IPS-18a (cell line): ENCODE measurements at regions not wholly inside any gene's neighbourhood (a gene's known extent, or its start where the extent isn't known, plus 50 kb on each side); places are given as distances from the start of the nearest gene placed in this dataset.

ENCODE experiments used
- H3K27ac ChIP-seq: one replicate; pipeline ENCODE4 v1.5.1; 2013; ENCODE audit warnings: low read length
- H3K27me3 ChIP-seq: one replicate; pipeline ENCODE4 v1.6.1; 2013; ENCODE audit warnings: mild to moderate bottlenecking, low read length; ENCODE audit not compliant: control insufficient read depth, insufficient read depth
- H3K36me3 ChIP-seq: one replicate; pipeline ENCODE4 v1.6.1; 2013; ENCODE audit warnings: low read depth, low read length; ENCODE audit not compliant: control insufficient read depth
- H3K4me1 ChIP-seq: one replicate; pipeline ENCODE4 v1.6.1; 2013; ENCODE audit warnings: low read depth, low read length; ENCODE audit not compliant: control insufficient read depth
- H3K4me3 ChIP-seq: one replicate; pipeline ENCODE4 v1.5.1; 2013; ENCODE audit warnings: low read length
- H3K9ac ChIP-seq: one replicate; pipeline ENCODE4 v1.6.1; 2013; ENCODE audit warnings: mild to moderate bottlenecking, low read length, moderate library complexity
- H3K9me3 ChIP-seq: one replicate; pipeline ENCODE4 v1.6.1; 2013; ENCODE audit warnings: low read depth, low read length; ENCODE audit not compliant: control insufficient read depth

DNA sequence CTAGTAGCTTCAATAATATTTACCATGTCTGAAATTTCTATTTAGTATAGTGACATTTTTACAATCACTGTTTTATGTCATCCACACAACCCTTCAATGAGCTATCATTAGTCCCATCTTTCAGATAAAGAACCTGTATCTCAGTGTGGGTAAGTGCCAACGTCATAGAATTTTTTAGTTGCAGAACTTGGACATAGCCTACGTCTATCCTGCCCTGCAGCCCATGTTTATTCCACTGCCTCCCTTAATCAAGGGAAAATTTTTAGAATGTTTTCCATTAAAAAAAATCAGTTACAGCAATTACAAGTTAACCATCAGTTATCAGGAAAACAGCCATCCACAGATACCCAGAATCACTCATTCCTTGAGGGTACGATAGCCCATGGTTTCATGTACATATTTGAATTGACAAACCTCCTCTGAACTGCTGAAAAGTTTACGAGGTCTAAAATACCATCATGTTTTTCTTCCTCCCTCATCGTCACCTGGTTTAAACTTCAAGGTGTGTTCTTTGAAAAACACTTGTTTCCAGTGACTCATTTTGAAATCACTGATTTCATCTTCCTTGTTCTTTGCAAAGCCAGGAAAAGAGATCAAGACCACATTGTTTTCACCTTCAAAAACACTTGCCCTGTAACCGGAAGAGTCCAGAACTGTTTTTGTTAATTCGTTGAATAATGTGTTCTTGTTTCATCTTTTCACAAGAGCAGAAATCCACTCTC, 100.9 kb downstream of the FAM76B start:
- H3K27me3 ChIP-seq = no peaks in the 10 kb centered on the region
- no peaks in the 10 kb centered on the region for H3K36me3 ChIP-seq
- H3K4me1 ChIP-seq = no peaks in the 10 kb centered on the region
- H3K4me3 ChIP-seq = no peak overlapping the region
- no peak overlapping the region for H3K27ac ChIP-seq
- H3K9ac ChIP-seq = no peak overlapping the region
- H3K9me3 ChIP-seq = no peaks in the 10 kb centered on the region

- Histone ChIP-seq H3K9me3 (no peaks in the 10 kb centered on the region), H3K27me3 (no peaks in the 10 kb centered on the region), H3K9ac (no peak overlapping the region), H3K4me3 (no peak overlapping the region), H3K27ac (no peak overlapping the region), H3K4me1 (no peaks in the 10 kb centered on the region), H3K36me3 (no peaks in the 10 kb centered on the region)
Measured at GRCh38 chr11:95688015-95688414, 101.6 kb downstream of the FAM76B start.

GRCh38 chr11:95686265-95686664, 103.3 kb downstream of the FAM76B start:
- Histone ChIP-seq H3K27me3 (no peaks in the 10 kb centered on the region), H3K27ac (no peak overlapping the region), H3K4me1 (no peaks in the 10 kb centered on the region), H3K4me3 (no peak overlapping the region), H3K9ac (no peak overlapping the region), H3K36me3 (no peaks in the 10 kb centered on the region), H3K9me3 (no peaks in the 10 kb centered on the region)

- Histone ChIP-seq H3K27me3 (no peaks in the 10 kb centered on the region), H3K4me1 (no peaks in the 10 kb centered on the region), H3K27ac (no peak overlapping the region), H3K36me3 (no peaks in the 10 kb centered on the region), H3K9ac (no peak overlapping the region), H3K4me3 (no peak overlapping the region), H3K9me3 (no peaks in the 10 kb centered on the region)
Measured at GRCh38 chr11:95684701-95685100, 104.9 kb downstream of the FAM76B start.

DNA sequence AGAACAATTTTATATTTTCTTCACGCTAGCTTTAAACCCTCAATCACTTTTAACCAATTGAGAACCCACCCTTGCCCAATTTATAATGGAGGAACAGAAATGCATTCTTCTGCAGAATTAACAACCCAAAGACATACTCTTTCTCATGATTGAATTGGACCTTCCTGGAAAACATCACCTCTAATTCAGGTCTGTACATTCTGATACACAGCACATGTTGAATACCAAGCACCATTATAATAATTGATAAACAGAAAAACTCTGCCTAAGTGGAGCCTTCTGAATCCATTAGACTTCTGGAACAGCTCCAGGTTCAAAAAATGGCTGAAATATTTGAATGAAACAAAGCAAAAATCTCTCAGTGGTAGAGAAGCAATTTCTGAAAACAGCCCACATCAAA, 105.4 kb downstream of the FAM76B start:
- Histone ChIP-seq H3K4me1 (no peaks in the 10 kb centered on the region), H3K9ac (no peak overlapping the region), H3K27ac (no peak overlapping the region), H3K9me3 (no peaks in the 10 kb centered on the region), H3K4me3 (no peak overlapping the region), H3K36me3 (no peaks in the 10 kb centered on the region), H3K27me3 (no peaks in the 10 kb centered on the region)

DNA sequence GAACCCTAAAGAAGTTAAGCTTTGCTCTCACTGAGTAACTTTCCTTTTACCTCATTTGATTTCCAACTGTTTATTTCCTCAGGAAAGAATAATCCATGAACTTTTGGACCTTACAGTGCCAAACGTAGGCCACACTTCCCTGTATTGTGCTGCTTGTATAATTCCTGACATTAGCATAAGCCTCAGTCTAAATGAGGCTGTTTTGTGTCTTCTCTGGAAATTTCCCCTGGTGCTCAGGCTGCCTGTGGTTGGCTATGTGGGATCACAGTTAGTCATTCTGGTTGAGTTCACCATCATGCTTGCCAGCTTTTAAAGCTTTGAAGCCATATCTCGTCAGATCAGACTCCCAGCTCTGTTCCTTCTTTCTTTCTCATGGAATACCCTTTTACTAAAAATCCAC, 107.0 kb downstream of the FAM76B start:
- Histone ChIP-seq H3K4me3 (no peak overlapping the region), H3K36me3 (no peaks in the 10 kb centered on the region), H3K4me1 (no peaks in the 10 kb centered on the region), H3K9me3 (no peaks in the 10 kb centered on the region), H3K9ac (no peak overlapping the region), H3K27me3 (no peaks in the 10 kb centered on the region), H3K27ac (no peak overlapping the region)

- H3K27ac ChIP-seq = no peak overlapping the region
Measured at GRCh38 chr11:95680169-95680929, 109.2 kb downstream of the FAM76B start.

GRCh38 chr11:95678988-95679387, 110.6 kb downstream of the FAM76B start:
- no peaks in the 10 kb centered on the region for H3K36me3 ChIP-seq
- H3K4me1 ChIP-seq = peaks cover 6% of the 10 kb centered on the region
- H3K9ac ChIP-seq = no peak overlapping the region
- no peaks in the 10 kb centered on the region for H3K27me3 ChIP-seq
- H3K4me3 ChIP-seq = no peak overlapping the region
- no peak overlapping the region for H3K27ac ChIP-seq
- H3K9me3 ChIP-seq = no peaks in the 10 kb centered on the region

More at GRCh38 chr11:95680169-95680929, 109.2 kb downstream of the FAM76B start:
- H3K4me1 ChIP-seq = peaks cover 3% of the 10 kb centered on the region
- no peaks in the 10 kb centered on the region for H3K27me3 ChIP-seq
- H3K9me3 ChIP-seq = no peaks in the 10 kb centered on the region
- H3K4me3 ChIP-seq = no peak overlapping the region
- no peaks in the 10 kb centered on the region for H3K36me3 ChIP-seq
- no peak overlapping the region for H3K9ac ChIP-seq

DNA sequence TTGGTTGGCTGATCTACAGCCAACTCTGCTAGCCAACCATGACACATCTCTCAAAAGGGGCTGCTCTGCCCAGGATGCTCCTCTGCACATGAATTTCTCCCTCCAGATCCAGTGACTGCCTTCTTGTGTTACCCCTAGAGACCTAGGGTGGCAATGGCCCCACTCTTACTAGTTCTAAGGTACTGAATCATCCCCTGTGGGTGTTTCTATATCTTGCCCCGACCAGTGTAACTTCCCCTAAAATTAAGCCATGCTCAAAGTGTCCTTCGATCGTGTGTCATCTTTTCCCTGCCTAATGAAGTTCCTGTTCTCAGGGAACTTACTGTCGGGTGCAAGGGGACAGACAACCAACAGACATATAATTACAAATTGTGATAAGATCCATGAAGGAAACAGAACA, 113.3 kb downstream of the FAM76B start:
- no peak overlapping the region for H3K4me3 ChIP-seq
- no peak overlapping the region for H3K9ac ChIP-seq
- H3K4me1 ChIP-seq = peaks cover 6% of the 10 kb centered on the region
- H3K9me3 ChIP-seq = no peaks in the 10 kb centered on the region
- H3K27ac ChIP-seq = no peak overlapping the region
- no peaks in the 10 kb centered on the region for H3K27me3 ChIP-seq
- H3K36me3 ChIP-seq = no peaks in the 10 kb centered on the region

DNA sequence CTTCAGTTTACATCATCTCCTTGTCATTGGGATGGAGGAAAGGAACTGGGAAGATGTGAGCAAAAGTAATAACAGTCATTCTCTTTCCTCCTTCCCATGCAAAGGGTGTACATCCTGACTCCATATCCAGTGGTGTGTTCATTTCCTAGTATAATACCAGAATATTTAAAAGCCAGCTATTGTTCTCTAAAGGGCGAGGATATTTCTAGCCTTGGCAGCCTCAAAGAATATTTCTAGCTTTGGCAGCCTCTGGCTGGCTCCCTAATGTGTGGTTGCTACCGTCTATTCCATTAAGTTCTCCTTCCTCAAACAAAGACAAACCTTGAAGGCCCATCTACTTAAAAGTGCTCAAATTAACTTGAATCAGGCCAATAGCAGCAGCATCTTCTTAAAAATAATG, 114.0 kb downstream of the FAM76B start:
- H3K4me1 ChIP-seq = peaks cover 6% of the 10 kb centered on the region
- H3K27me3 ChIP-seq = no peaks in the 10 kb centered on the region
- H3K4me3 ChIP-seq = no peak overlapping the region
- H3K36me3 ChIP-seq = no peaks in the 10 kb centered on the region
- no peak overlapping the region for H3K27ac ChIP-seq
- no peaks in the 10 kb centered on the region for H3K9me3 ChIP-seq
- H3K9ac ChIP-seq = no peak overlapping the region

- Histone ChIP-seq H3K27ac (no peak overlapping the region), H3K4me3 (no peak overlapping the region), H3K9ac (no peak overlapping the region), H3K27me3 (no peaks in the 10 kb centered on the region), H3K36me3 (no peaks in the 10 kb centered on the region), H3K4me1 (peaks cover 6% of the 10 kb centered on the region), H3K9me3 (no peaks in the 10 kb centered on the region)
Measured at GRCh38 chr11:95674657-95675358, 114.8 kb downstream of the FAM76B start.
